Karpas-422 (cell line): ENCODE measurements at regions not wholly inside any gene's neighbourhood (a gene's known extent, or its start where the extent isn't known, plus 50 kb on each side); places are given as distances from the start of the nearest gene placed in this dataset.

Experiments used
- DNase-seq: peaks from one replicate; pipeline ENCODE4 v3.0.0-alpha.2; 2015
- H2AFZ ChIP-seq: fragments of 200-600 bp; sonication (generic); 2 replicates; pipeline ENCODE4 v1.6.1; 2014; ENCODE audit warnings: antibody characterized with exemption, low read length, mixed read lengths
- H3K27ac ChIP-seq: fragments of 200-600 bp; sonication (generic); 2 replicates; pipeline ENCODE4 v1.5.1; 2014; ENCODE audit warnings: mild to moderate bottlenecking, low read length, moderate library complexity
- H3K27me3 ChIP-seq: fragments of 200-600 bp; sonication (generic); 2 replicates; pipeline ENCODE4 v1.6.1; 2014; ENCODE audit warnings: low read length, mixed read lengths
- H3K36me3 ChIP-seq: fragments of 200-600 bp; sonication (generic); 2 replicates; pipeline ENCODE4 v1.6.1; 2014; ENCODE audit warnings: low read length, mixed read lengths; ENCODE audit not compliant: insufficient read depth
- H3K4me1 ChIP-seq: fragments of 200-600 bp; sonication (generic); 2 replicates; pipeline ENCODE4 v1.6.1; 2014; ENCODE audit warnings: mild to moderate bottlenecking, low read length, mixed read lengths
- H3K4me2 ChIP-seq: fragments of 200-600 bp; sonication (generic); 2 replicates; pipeline ENCODE4 v1.6.1; 2014; ENCODE audit warnings: low read length, low read depth, mild to moderate bottlenecking; ENCODE audit not compliant: poor library complexity, severe bottlenecking
- H3K4me3 ChIP-seq: fragments of 200-600 bp; sonication (generic); 2 replicates; pipeline ENCODE4 v1.5.1; 2014; ENCODE audit warnings: mild to moderate bottlenecking, antibody characterized with exemption, low read length, mixed read lengths
- H3K79me2 ChIP-seq: fragments of 200-600 bp; sonication (generic); 2 replicates; pipeline ENCODE4 v1.6.1; 2014; ENCODE audit warnings: mild to moderate bottlenecking, low read length, mixed read lengths
- H3K9ac ChIP-seq: fragments of 200-600 bp; sonication (generic); 2 replicates; pipeline ENCODE4 v1.6.0; 2014; ENCODE audit warnings: low read length
- H3K9me2 ChIP-seq: fragments of 200-600 bp; sonication (generic), shearing (Covaris generic); replicated peaks from 2 replicates; pipeline ENCODE4 v1.6.0; 2014; ENCODE audit warnings: mild to moderate bottlenecking, low read length, moderate library complexity; ENCODE audit not compliant: insufficient read depth
- H3K9me3 ChIP-seq: fragments of 300-700, 200-600 bp; sonication (generic); 2 replicates; pipeline ENCODE4 v1.6.1; 2014; ENCODE audit warnings: low read length, mixed read lengths
- H4K20me1 ChIP-seq: fragments of 200-600 bp; sonication (generic); 2 replicates; pipeline ENCODE4 v1.6.1; 2014; ENCODE audit warnings: mild to moderate bottlenecking, antibody characterized with exemption, low read length, low read depth; ENCODE audit not compliant: insufficient read depth

DNA sequence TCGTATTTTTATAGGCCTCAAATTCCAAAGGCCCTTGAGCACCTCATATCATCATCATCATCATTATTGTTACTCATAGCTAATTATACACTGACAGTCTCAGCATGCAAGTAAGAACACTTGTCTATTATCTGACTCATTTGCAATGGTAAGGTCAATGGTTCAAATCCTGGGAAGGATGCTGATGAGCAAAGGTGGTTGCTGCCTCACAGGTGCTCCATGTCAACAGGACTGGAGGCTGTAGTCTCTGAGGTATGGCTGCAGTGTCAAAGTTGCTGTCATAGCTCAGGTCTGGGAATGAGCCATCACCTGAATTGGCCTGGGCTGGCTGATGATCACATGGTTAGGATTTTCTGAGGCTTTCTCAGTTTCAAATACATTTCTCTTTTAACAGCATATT, 379.3 kb downstream of the BCL11A start:
- H3K36me3 ChIP-seq = no peaks in the 10 kb centered on the region
- no peak overlapping the region for H3K4me2 ChIP-seq
- H3K4me3 ChIP-seq = no peak overlapping the region
- H3K9me3 ChIP-seq = no peaks in the 10 kb centered on the region
- no peaks in the 10 kb centered on the region for H4K20me1 ChIP-seq
- H2AFZ ChIP-seq = no peak overlapping the region
- no peak overlapping the region for H3K27ac ChIP-seq
- H3K27me3 ChIP-seq = no peaks in the 10 kb centered on the region
- DNase-seq = no peak
- no peak overlapping the region for H3K9ac ChIP-seq
- H3K9me2 ChIP-seq = no peaks in the 10 kb centered on the region
- no peaks in the 10 kb centered on the region for H3K79me2 ChIP-seq
- no peaks in the 10 kb centered on the region for H3K4me1 ChIP-seq

- no peak overlapping the region for H3K4me3 ChIP-seq
- no peaks in the 10 kb centered on the region for H3K9me2 ChIP-seq
- DNase-seq = no peak
Measured at GRCh38 chr2:60172801-60173200, 380.7 kb downstream of the BCL11A start.

DNA sequence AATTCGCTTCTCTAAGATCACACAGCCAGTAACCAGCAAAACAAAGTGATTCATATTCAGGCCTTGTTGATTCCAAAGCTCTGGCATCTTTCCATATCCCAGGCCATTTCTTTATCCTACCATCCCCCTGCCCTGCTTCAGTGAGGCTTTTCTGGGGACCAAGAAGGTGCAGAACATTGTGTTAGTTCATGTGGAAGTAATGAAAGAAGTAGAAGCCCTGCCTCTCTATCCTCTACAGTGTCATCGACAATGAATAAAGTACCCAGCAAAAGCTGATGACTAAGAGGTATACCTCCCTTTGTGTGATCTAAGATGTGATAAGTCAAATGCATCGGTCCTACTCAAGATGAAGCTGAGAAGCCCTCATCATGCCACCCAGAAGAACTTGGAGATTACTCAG, 383.2 kb downstream of the BCL11A start:
- Histone ChIP-seq H3K4me2 (no peak overlapping the region), H3K27ac (no peak overlapping the region), H3K36me3 (no peaks in the 10 kb centered on the region), H3K4me1 (no peaks in the 10 kb centered on the region), H3K27me3 (no peaks in the 10 kb centered on the region), H3K9me2 (no peaks in the 10 kb centered on the region), H3K79me2 (no peaks in the 10 kb centered on the region), H3K9me3 (no peaks in the 10 kb centered on the region), H4K20me1 (no peaks in the 10 kb centered on the region), H2AFZ (no peak overlapping the region), H3K4me3 (no peak overlapping the region), H3K9ac (no peak overlapping the region)
- no peak for DNase-seq

More at GRCh38 chr2:60172801-60173200, 380.7 kb downstream of the BCL11A start:
- Histone ChIP-seq H3K4me1 (no peaks in the 10 kb centered on the region), H3K27me3 (no peaks in the 10 kb centered on the region), H3K36me3 (no peaks in the 10 kb centered on the region), H3K79me2 (no peaks in the 10 kb centered on the region), H4K20me1 (no peaks in the 10 kb centered on the region), H3K4me2 (no peak overlapping the region), H2AFZ (no peak overlapping the region), H3K9me3 (no peaks in the 10 kb centered on the region), H3K27ac (no peak overlapping the region), H3K9ac (no peak overlapping the region)

GRCh38 chr2:60168247-60168646, 385.2 kb downstream of the BCL11A start:
- DNase-seq = no peak
- Histone ChIP-seq H3K4me1 (no peaks in the 10 kb centered on the region), H3K27ac (no peak overlapping the region), H3K79me2 (no peaks in the 10 kb centered on the region), H3K9me2 (no peaks in the 10 kb centered on the region), H2AFZ (no peak overlapping the region), H3K9me3 (no peaks in the 10 kb centered on the region), H3K36me3 (no peaks in the 10 kb centered on the region), H3K4me3 (no peak overlapping the region), H3K9ac (no peak overlapping the region), H4K20me1 (no peaks in the 10 kb centered on the region), H3K4me2 (no peak overlapping the region), H3K27me3 (no peaks in the 10 kb centered on the region)

GRCh38 chr2:60167089-60167488, 386.4 kb downstream of the BCL11A start:
- H3K4me1 ChIP-seq = no peaks in the 10 kb centered on the region
- H4K20me1 ChIP-seq = no peaks in the 10 kb centered on the region
- no peak overlapping the region for H3K4me2 ChIP-seq
- no peak overlapping the region for H3K27ac ChIP-seq
- no peaks in the 10 kb centered on the region for H3K79me2 ChIP-seq
- H3K36me3 ChIP-seq = no peaks in the 10 kb centered on the region
- DNase-seq = no peak
- H3K4me3 ChIP-seq = no peak overlapping the region
- no peak overlapping the region for H2AFZ ChIP-seq
- no peaks in the 10 kb centered on the region for H3K9me3 ChIP-seq
- H3K27me3 ChIP-seq = no peaks in the 10 kb centered on the region
- no peaks in the 10 kb centered on the region for H3K9me2 ChIP-seq
- no peak overlapping the region for H3K9ac ChIP-seq

DNA sequence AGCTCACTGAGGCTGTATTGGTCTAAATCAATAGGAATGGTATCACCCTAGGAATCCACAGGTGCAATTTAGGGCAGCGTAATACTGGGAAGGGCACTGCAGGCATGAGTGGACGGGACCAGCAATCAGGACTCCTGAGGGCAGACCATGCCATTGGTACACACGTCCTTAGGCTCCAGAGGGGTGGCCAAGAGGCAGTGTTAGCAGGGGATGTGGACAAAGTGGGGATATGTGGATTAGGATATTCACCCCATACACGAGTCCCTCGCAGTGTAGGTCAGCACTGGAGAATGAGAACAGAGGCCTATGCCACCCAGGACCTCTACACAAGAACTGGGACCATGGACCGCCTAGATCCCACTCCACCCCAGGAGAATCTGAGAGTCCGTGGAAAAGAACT, 389.8 kb downstream of the BCL11A start:
- H3K9ac ChIP-seq = no peak overlapping the region
- no peak overlapping the region for H3K4me2 ChIP-seq
- H3K27me3 ChIP-seq = no peaks in the 10 kb centered on the region
- H3K9me2 ChIP-seq = no peaks in the 10 kb centered on the region
- no peak overlapping the region for H3K27ac ChIP-seq
- H2AFZ ChIP-seq = no peak overlapping the region
- no peak for DNase-seq
- H3K4me1 ChIP-seq = no peaks in the 10 kb centered on the region
- no peak overlapping the region for H3K4me3 ChIP-seq
- no peaks in the 10 kb centered on the region for H3K9me3 ChIP-seq
- no peaks in the 10 kb centered on the region for H3K79me2 ChIP-seq
- H3K36me3 ChIP-seq = no peaks in the 10 kb centered on the region
- no peaks in the 10 kb centered on the region for H4K20me1 ChIP-seq

DNA sequence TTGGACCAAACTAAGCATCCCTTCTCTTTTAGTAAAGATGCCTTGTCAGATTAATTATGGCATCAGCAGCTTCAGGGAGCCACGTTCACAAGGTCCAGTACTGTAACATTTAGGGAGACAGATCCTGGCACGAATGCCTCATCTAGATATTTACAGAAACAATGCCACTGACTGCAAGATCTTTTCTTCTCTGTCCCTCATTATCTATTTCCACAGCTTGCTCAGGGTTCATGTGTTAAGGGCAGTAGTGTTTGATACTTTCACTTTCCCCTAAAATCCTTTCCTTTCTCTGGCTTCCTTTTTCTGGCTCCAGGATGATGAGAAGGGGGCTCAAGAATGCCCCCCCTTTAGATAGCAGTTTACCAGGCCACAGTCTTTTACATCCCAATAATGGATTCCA, 393.9 kb downstream of the BCL11A start:
- Histone ChIP-seq H3K4me1 (no peaks in the 10 kb centered on the region), H3K27me3 (no peaks in the 10 kb centered on the region), H3K9me2 (no peaks in the 10 kb centered on the region), H3K9me3 (no peaks in the 10 kb centered on the region), H3K27ac (no peak overlapping the region), H3K9ac (no peak overlapping the region), H2AFZ (no peak overlapping the region), H4K20me1 (no peaks in the 10 kb centered on the region), H3K4me2 (no peak overlapping the region), H3K4me3 (no peak overlapping the region), H3K36me3 (no peaks in the 10 kb centered on the region), H3K79me2 (no peaks in the 10 kb centered on the region)
- no peak for DNase-seq

GRCh38 chr2:60158262-60158661, 395.2 kb downstream of the BCL11A start:
- H3K9me2 ChIP-seq = no peaks in the 10 kb centered on the region
- H3K9me3 ChIP-seq = no peaks in the 10 kb centered on the region
- no peaks in the 10 kb centered on the region for H3K79me2 ChIP-seq
- no peaks in the 10 kb centered on the region for H4K20me1 ChIP-seq
- no peak overlapping the region for H3K4me2 ChIP-seq
- H3K4me1 ChIP-seq = no peaks in the 10 kb centered on the region
- no peak overlapping the region for H2AFZ ChIP-seq
- no peak overlapping the region for H3K27ac ChIP-seq
- H3K36me3 ChIP-seq = no peaks in the 10 kb centered on the region
- no peak overlapping the region for H3K9ac ChIP-seq
- no peak overlapping the region for H3K4me3 ChIP-seq
- DNase-seq = no peak
- no peaks in the 10 kb centered on the region for H3K27me3 ChIP-seq

DNA sequence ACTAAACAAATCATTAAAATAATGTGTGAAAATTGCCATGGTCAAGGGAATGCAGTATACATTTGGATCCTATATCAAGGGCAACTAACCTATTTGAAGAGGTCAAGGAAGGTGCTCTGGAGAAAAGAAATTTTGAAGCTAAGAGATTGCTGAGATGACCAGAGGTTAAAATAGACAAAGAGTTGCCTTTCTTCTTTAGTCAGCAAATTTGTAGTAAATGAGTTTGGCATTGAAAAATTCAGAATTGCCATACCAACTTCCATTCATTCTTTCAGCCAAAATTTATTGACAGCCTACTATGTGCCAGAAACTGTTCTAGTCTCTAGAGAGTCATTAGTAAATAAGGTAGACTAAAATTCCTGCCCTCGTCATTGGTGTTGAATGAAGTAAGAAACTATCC, 396.2 kb downstream of the BCL11A start:
- no peak overlapping the region for H2AFZ ChIP-seq
- H3K36me3 ChIP-seq = no peaks in the 10 kb centered on the region
- H3K4me1 ChIP-seq = no peaks in the 10 kb centered on the region
- no peaks in the 10 kb centered on the region for H3K79me2 ChIP-seq
- H3K9ac ChIP-seq = no peak overlapping the region
- H3K9me2 ChIP-seq = no peaks in the 10 kb centered on the region
- H3K27ac ChIP-seq = no peak overlapping the region
- no peak overlapping the region for H3K4me3 ChIP-seq
- H3K9me3 ChIP-seq = no peaks in the 10 kb centered on the region
- H4K20me1 ChIP-seq = no peaks in the 10 kb centered on the region
- H3K27me3 ChIP-seq = no peaks in the 10 kb centered on the region
- no peak overlapping the region for H3K4me2 ChIP-seq
- DNase-seq = no peak
